Right kidney (tissue), 1 donor: ENCODE measurements at regions not wholly inside any gene's neighbourhood (a gene's known extent, or its start where the extent isn't known, plus 50 kb on each side); places are given as distances from the start of the nearest gene placed in this dataset.
"Not testable (repeated sequence)": the region's sequence is repeated elsewhere in the genome, so short reads cannot be mapped to it uniquely, and the experiment has no call there.

Experiments used
- DNase-seq: peaks from one replicate; pipeline ENCODE4 v3.0.0-alpha.2; 2016

GRCh38 chr2:91422102-91422501 lies 2730.6 kb downstream of the RPIA start:
- DNase-seq = not testable (repeated sequence)

GRCh38 chr2:91427148-91427547 lies 2735.7 kb downstream of the RPIA start:
- DNase-seq = not testable (repeated sequence)

- not testable (repeated sequence) for DNase-seq
These were observed 2750.4 kb downstream of the RPIA start for GRCh38 chr2:91441932-91442245.

- DNase-seq = peak; percentile 5
These were observed 2750.9 kb downstream of the RPIA start for GRCh38 chr2:91442246-91442905.

GRCh38 chr2:91442906-91443729 lies 2751.6 kb downstream of the RPIA start:
- not testable (repeated sequence) for DNase-seq

- DNase-seq = not testable (repeated sequence)
These were observed 2752.2 kb downstream of the RPIA start for GRCh38 chr2:91443730-91444115.

GRCh38 chr2:91445705-91446104 lies 2754.2 kb downstream of the RPIA start:
- DNase-seq = not testable (repeated sequence)

GRCh38 chr2:91446489-91446888 lies 2755.0 kb downstream of the RPIA start:
- DNase-seq = not testable (repeated sequence)

GRCh38 chr2:91446915-91447314 lies 2755.4 kb downstream of the RPIA start:
- DNase-seq = not testable (repeated sequence)

- not testable (repeated sequence) for DNase-seq
These were observed 2756.0 kb downstream of the RPIA start for GRCh38 chr2:91447508-91447907.

- DNase-seq = not testable (repeated sequence)
These were observed 2770.8 kb downstream of the RPIA start for GRCh38 chr2:91462292-91462691.

GRCh38 chr2:91463007-91463406 lies 2771.5 kb downstream of the RPIA start:
- DNase-seq = not testable (repeated sequence)

GRCh38 chr2:91466780-91467363 lies 2775.4 kb downstream of the RPIA start:
- not testable (repeated sequence) for DNase-seq

GRCh38 chr2:91476244-91476935 lies 2784.9 kb downstream of the RPIA start:
- not testable (repeated sequence) for DNase-seq

- DNase-seq = not testable (repeated sequence)
These were observed 2785.4 kb downstream of the RPIA start for GRCh38 chr2:91476936-91477246.

GRCh38 chr2:91477291-91477690 lies 2785.8 kb downstream of the RPIA start:
- DNase-seq = not testable (repeated sequence)

- peak; percentile 69 for DNase-seq
These were observed 2786.5 kb downstream of the RPIA start for GRCh38 chr2:91477731-91478672.

GRCh38 chr2:91478851-91479718 lies 2787.6 kb downstream of the RPIA start:
- peak; percentile 5 for DNase-seq

- not testable (repeated sequence) for DNase-seq
These were observed 2793.8 kb downstream of the RPIA start for GRCh38 chr2:91485226-91485625.
